NCI-H2196 treated with DMSO at 0.1 percent for 48 hours (cell line): ENCODE measurements at regions not wholly inside any gene's neighbourhood (a gene's known extent, or its start where the extent isn't known, plus 50 kb on each side); places are given as distances from the start of the nearest gene placed in this dataset.
A peak's percentile ranks its signal among the peaks of the same experiment; 100 is the strongest.
"Not testable (repeated sequence)": the region's sequence is repeated elsewhere in the genome, so short reads cannot be mapped to it uniquely, and the experiment has no call there.

Source experiments
- DNase-seq: peaks from one replicate; lab custom pipeline; 2025; ENCODE audit not compliant: unreplicated experiment; lab: John Stamatoyannopoulos, UW

GRCh38 chr2:7145707-7146106 is 228.5 kb downstream of the RNF144A start:
- DNase-seq, result no peak

- no peak for DNase-seq
These were observed 228.9 kb downstream of the RNF144A start for GRCh38 chr2:7146151-7146550.

- DNase-seq, result no peak
These were observed 237.4 kb downstream of the RNF144A start for GRCh38 chr2:7154656-7155055.

- no peak for DNase-seq
These were observed 244.3 kb downstream of the RNF144A start for GRCh38 chr2:7161501-7161900.

- no peak for DNase-seq
These were observed 248.5 kb downstream of the RNF144A start for GRCh38 chr2:7165736-7166135.

GRCh38 chr2:7167801-7168411 is 250.7 kb downstream of the RNF144A start:
- no peak for DNase-seq

GRCh38 chr2:7169593-7169992 is 252.4 kb downstream of the RNF144A start:
- DNase-seq, result no peak

- DNase-seq, result not testable (repeated sequence)
These were observed 261.8 kb downstream of the RNF144A start for GRCh38 chr2:7178996-7179395.

- DNase-seq, result no peak
These were observed 263.6 kb downstream of the RNF144A start for GRCh38 chr2:7180638-7181370.

- DNase-seq, result no peak
These were observed 265.3 kb downstream of the RNF144A start for GRCh38 chr2:7182525-7182924.

- DNase-seq, result no peak
These were observed 271.9 kb downstream of the RNF144A start for GRCh38 chr2:7189106-7189505.

GRCh38 chr2:7190587-7191324 is 273.5 kb downstream of the RNF144A start:
- no peak for DNase-seq

- no peak for DNase-seq
These were observed 274.7 kb downstream of the RNF144A start for GRCh38 chr2:7191932-7192331.

- DNase-seq, result no peak
These were observed 276.2 kb downstream of the RNF144A start for GRCh38 chr2:7193457-7193856.

- no peak for DNase-seq
These were observed 277.7 kb downstream of the RNF144A start for GRCh38 chr2:7194950-7195349.

- no peak for DNase-seq
These were observed 279.7 kb downstream of the RNF144A start for GRCh38 chr2:7196883-7197282.

- DNase-seq, result no peak
These were observed 284.6 kb downstream of the RNF144A start for GRCh38 chr2:7201851-7202250.

- DNase-seq, result peak; percentile 41
These were observed 285.9 kb downstream of the RNF144A start for GRCh38 chr2:7203056-7203467.

- no peak for DNase-seq
These were observed 288.1 kb downstream of the RNF144A start for GRCh38 chr2:7205151-7205830.

GRCh38 chr2:7206111-7206810 is 289.0 kb downstream of the RNF144A start:
- DNase-seq, result no peak

- no peak for DNase-seq
These were observed 290.4 kb downstream of the RNF144A start for GRCh38 chr2:7207631-7208030.
